HPDE6-E6E7 (cell line): ENCODE measurements at regions not wholly inside any gene's neighbourhood (a gene's known extent, or its start where the extent isn't known, plus 50 kb on each side); places are given as distances from the start of the nearest gene placed in this dataset.

Experiments
- DNase-seq: peaks from one replicate; pipeline ENCODE4 v3.0.0; 2011; ENCODE audit warnings: missing footprints; ENCODE audit errors: extremely low spot score

DNA sequence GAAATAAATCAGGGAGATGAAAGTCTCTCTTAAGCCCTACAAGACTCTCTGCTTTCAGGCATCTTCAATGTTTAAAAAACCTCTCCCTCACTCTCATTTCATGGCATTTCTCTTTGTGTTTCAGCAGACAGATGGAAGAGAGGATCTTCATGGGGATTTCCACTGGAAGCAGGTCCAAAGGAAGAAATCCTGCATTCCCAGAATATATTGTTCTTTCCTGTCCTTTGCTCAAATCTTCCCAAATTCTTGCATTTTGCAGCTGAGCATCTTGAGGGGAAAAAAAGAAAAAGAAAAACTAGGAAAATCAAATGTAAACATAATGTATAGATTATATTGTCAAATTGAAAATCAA lies 382.2 kb downstream of the ENC1 start:
- no peak for DNase-seq

DNA sequence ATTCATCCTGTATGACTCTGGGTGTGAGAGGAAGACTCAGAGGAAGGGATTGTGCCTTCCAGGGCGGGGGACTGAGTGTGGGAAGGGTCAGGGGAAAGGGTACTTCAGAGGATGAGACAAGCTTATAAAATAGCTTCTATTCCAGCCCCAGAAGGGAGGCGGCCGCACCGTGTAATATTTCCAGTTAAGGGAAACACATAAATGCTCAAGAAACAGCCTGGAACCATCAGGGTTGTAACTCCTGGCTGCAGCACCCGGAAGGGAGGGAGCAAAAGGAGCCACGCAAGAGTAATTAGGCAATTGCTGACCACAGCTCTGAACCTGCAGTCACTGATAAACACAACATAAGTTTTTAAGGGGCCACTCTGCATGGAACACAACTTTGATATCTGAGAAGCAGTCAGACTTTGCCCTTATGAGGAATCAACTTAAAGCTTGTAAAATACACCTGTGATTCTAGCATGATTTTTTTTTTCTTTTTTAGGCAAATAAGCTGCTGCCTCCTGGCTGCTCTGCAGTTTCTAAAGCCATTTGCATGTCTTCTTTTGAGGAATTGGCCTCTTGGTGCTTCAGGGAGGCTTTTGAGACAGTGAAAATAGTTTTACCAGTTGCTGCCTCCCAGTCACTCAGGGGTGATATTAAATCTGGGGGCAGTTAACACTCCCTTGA lies 382.7 kb downstream of the ENC1 start:
- DNase-seq, result no peak

DNA sequence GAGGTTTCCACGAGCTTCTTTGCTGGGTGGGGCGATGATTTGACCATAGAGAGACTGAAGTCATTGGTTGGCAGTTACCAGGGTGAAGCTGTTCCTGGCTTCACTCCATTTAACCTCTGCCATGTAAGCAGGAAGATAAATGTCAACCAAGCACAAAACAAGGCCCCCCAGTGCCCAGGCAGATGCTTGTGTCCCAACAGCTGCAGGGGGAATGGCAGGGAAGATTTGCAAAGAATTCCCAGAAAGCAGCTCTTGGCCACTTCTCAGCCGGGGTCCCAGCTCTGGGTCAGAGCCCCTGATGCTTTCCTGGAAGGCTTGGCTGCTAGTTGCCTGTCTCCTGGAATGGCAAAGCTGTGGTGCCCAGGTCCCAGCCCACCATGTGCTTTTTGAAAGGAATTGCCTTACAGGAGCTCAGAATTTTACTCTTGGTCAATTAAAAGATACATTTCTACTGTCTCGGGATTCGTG lies 383.4 kb downstream of the ENC1 start:
- DNase-seq, result no peak

- no peak for DNase-seq
Measured at GRCh38 chr5:74255692-74256392, 384.7 kb downstream of the ENC1 start.

GRCh38 chr5:74254257-74254656 lies 386.3 kb downstream of the ENC1 start:
- no peak for DNase-seq

- DNase-seq, result no peak
Measured at GRCh38 chr5:74252044-74252443, 388.5 kb downstream of the ENC1 start.

DNA sequence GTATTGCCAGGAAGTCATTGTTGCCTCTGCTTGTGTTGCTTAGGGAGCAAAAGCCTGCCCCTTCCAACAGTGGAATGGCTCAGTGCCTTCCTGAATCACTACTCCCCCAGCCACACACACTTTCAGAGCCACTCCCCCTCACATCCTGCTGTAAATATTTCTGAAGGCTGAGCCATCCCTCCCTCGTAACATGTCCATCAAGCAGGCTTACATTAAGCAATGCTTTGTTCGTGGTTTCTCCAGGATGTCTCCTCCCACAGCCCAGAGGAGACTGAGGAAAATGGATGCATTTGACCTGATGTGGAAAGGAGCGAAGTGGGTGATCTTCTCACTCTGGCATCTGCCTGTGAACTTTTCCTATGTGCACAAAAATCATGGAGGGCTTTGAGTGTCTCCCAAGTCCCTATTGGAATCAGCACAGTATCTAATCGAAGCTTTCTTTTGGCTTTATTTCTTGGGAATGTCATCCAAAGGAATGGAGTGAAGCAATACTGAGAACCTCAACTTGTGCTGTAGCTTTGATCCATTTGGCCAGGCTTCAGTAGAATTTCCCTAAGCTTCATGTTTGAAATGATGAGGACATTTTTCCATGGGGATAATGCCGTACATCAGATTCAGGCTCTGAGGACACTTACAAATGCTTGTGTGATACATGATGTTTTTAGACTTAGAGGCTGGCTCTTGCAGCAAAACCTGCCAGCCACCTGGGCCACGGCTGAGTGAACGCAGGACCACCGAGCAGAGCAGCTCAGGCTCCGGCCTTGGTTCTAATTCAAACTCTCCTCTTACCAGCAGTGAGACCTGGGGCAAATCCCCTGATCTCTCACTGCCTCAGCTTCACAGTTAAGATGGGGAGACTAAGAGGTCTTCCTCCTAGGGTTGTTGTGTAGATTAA lies 389.1 kb downstream of the ENC1 start:
- peak; percentile 83 for DNase-seq

DNA sequence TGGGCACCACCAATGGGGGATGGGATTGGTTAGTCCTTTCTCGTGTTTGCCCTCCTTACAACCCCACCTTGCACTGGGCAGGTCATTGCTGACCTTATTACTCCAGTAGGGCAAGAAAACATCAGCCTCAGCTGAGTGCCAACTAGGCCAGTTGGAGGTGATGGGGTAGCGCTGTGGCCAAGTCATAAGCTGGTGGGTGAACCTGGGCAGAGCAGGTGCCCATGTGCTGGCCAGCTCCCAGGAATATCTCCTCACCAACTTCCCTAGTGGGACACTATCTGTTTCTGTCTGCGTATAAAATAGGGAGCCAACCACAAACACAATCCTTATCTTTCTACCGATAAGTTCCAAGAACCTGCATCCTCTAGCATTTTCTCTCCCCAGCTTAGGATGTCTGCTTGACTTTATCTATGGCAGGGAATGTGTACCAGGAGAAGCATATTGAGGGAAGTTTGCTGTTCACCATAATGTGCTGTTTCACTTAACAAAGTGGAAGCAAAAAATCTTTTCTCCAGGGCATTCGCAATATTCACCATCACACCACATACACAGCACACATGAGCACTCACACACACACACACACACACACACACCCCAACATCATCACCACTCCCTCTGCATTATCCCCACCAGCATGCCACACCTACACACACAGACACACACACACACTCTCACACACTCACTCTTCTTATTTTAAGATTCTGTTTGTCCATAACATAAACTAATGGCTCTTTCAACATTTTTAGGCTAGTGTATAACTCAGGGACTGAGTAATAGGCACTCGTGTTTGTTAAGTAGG lies 390.0 kb downstream of the ENC1 start:
- no peak for DNase-seq

GRCh38 chr5:74248576-74248975 lies 392.0 kb downstream of the ENC1 start:
- DNase-seq, result no peak

DNA sequence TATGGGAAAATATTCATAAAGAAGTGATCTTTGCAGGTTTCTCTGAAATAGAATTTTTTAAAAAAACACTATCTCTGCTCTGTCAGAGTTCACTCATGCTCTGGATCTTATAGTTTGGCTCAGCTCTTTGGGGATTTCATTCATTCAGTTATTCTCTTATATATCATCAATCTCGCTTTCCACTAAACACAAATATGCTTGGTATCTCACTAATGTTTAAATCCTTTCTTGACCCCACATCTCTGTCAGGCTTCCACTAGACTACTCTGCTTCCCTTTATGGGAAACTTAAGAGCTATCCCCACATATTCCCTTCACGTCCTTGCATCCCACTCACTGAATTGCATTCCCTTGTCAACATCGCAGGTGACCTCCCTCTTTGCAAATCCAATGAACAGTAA lies 396.1 kb downstream of the ENC1 start:
- DNase-seq, result no peak

DNA sequence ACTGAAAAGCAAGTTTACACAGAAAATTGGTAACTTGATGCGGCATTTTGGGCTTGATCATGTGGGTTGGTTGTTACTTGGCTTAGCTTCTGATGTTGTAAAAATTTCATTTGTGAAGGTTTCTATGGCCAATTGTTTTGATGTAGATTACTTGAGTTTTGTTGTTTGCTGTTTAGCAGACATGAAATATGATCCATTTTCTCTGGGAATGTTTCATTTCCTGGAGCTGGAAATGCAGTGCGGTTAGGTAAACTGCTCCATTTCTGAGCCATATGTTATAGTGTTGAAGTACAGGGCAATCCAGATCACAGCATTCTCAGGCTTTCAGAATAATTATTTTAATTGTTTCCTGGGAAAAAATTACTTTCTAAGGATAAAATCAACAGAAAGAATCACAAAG lies 396.9 kb downstream of the ENC1 start:
- no peak for DNase-seq

DNA sequence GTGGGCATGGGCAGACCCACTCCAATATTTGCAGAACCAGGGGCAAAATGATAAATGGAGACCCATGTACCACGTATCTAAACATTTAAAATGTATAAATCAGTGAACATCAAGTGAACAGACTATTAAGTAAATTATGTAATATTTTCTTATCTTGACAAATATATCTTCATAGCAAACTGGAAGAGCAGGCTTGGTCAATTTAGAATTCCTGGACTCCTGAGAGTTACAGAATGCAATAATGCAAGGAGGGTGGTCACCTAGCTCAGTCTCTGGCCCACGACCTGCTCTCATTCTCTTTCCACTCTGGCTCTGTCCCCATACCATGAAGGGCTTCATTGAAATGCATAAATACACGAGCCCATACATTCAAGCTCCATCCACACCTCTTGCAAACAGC lies 398.0 kb downstream of the ENC1 start:
- no peak for DNase-seq

DNA sequence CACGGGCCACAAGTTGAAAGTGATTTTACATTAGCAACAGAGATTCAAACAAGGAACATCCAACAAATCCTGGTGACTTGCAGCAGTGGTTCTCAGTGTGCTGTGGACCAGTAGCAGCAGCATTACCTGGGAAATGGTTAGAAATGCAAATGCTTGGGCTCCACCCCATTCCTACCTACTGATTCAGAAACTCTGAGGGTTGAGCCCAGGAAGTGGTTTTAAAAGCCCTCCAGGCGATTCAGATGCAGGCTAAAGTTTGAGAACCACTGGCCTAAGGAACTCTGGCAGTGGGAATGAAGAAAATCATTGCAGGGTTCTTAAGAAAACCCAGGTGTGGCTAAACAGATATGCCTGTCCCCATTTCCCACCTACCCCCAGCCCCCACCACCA lies 398.8 kb downstream of the ENC1 start:
- DNase-seq, result peak; percentile 58

- peak; percentile 70 for DNase-seq
Measured at GRCh38 chr5:74240783-74241750, 399.5 kb downstream of the ENC1 start.

- no peak for DNase-seq
Measured at GRCh38 chr5:74239261-74239660, 401.3 kb downstream of the ENC1 start.

DNA sequence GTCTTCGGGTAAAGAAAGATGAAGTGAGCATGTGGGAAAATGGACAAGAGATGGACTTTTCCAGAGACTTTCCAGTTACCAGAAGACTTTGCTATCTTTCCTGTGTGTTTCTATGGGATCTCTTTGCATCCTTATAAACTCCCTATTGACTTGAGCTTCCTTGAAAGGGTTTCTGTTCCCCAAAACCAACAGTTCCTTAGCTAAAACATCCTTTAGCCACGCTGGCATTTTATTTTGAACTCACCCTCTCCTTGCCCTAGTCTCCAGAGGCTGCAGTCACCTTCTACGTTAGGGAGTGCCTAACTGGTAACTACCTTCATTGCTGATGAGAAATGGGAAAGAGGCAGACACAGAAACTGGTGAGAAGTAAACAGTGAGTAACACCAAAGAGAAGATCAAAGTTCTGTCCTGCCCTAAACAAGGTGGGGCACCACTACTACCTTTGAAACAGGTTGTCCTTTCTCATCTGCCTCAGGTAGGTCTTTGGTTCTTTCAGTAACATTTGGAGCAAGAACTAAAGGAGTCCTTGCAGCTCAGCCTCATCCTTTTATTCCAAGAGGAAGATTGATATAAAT lies 402.9 kb downstream of the ENC1 start:
- no peak for DNase-seq

DNA sequence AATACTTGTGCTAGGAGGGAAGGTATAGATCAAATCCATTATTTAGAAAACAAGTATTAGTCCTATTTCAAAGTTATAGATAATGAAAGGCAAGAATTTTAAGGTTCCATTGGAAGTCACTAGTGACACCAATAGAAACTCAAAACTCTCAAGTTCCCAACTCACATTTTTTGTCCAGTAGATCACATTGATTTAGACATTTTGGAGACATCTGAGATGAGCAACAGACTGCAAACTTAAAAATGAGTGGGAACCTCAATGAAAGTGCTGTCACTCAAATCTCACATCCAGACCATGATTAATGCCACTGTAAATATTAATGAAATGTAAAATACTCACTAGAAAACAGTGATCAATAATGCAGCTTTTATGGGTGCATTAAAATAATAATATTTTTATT lies 405.0 kb downstream of the ENC1 start:
- DNase-seq, result no peak

- DNase-seq, result no peak
Measured at GRCh38 chr5:74233571-74233970, 407.0 kb downstream of the ENC1 start.

DNA sequence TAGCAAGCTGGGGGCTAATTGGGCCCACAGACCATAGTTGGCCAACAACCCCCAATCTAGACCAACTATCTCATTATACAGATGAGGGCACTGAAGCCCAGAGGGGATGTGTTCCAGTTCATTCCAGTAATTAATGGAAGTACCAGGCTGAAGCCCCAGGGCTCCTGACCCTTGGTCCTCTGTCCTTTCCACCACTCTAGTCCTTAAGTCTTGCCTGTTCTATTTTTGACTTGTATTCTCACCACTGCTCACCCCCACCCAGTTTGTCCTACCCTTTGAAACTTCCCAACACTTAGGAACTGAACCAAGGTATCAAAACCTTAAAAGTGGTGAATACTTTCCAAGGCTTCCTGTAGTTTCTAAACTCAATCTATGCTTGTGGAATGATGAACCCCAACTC lies 407.4 kb downstream of the ENC1 start:
- no peak for DNase-seq

DNA sequence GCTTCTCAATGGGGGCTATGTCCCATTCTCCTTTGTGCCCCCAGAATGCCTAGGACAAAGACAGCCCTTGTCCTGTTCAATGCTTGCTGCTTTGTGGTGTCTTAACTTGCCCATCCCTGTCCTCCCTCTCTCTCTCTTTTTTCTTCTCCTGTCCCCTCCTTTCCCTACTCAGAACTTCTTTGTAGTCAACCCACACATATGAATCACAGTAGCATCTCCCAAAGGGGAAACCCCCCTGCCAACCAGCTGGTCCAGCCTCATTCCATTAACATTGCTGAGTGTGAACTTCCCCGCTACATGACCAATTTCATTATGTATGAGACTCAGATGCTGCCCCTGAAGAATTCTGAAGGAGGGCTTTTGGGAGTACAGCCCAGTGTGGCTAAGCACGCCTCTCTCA lies 408.3 kb downstream of the ENC1 start:
- DNase-seq, result peak; percentile 92
